ENCODE measurements at regions not wholly inside any gene's neighbourhood (a gene's known extent, or its start where the extent isn't known, plus 50 kb on each side); places are given as distances from the start of the nearest gene placed in this dataset.
"Not testable (repeated sequence)": the region's sequence is repeated elsewhere in the genome, so short reads cannot be mapped to it uniquely, and the experiment has no call there.

- intact Hi-C loops (cut with DNase I; ENCODE audit: low total_unique reads) (no loop called here), in situ Hi-C loops (cut with MboI; ENCODE audit: low sequenced_read_pairs in 4 of 4) (no loop called here)
- no peaks in the 10 kb centered on the region for H3K27me3 ChIP-seq
- H3K4me3 ChIP-seq, result no peak overlapping the region
- DNase-seq, result no peak
- H3K27ac ChIP-seq, result no peak overlapping the region
- no peak for ATAC-seq
- no peaks in the 10 kb centered on the region for H3K9me3 ChIP-seq
- TF ChIP-seq POLR2A (IDR thresholded peaks at IDR 0.05), result no peak
- no peak for TF ChIP-seq CTCF (IDR thresholded peaks at IDR 0.05 in 4 of 5, conservative IDR thresholded peaks at IDR 0.05 in 1 of 5)
- H3K4me1 ChIP-seq, result no peaks in the 10 kb centered on the region
- H3K36me3 ChIP-seq, result no peaks in the 10 kb centered on the region
Observed at GRCh38 chr10:80829151-80829550, 291.4 kb downstream of the SH2D4B start.

- Histone ChIP-seq H3K4me1 (no peaks in the 10 kb centered on the region), H3K36me3 (no peaks in the 10 kb centered on the region), H3K27ac (no peak overlapping the region), H3K27me3 (no peaks in the 10 kb centered on the region), H3K4me3 (no peak overlapping the region), H3K9me3 (no peaks in the 10 kb centered on the region)
- intact Hi-C loops (cut with DNase I; ENCODE audit: low total_unique reads) (no loop called here), in situ Hi-C loops (cut with MboI; ENCODE audit: low sequenced_read_pairs in 4 of 4) (no loop called here)
- no peak for TF ChIP-seq CTCF (IDR thresholded peaks at IDR 0.05 in 4 of 5, conservative IDR thresholded peaks at IDR 0.05 in 1 of 5)
- TF ChIP-seq POLR2A (IDR thresholded peaks at IDR 0.05), result no peak
- ATAC-seq, result no peak
- DNase-seq, result no peak
Observed at GRCh38 chr10:80829562-80829961, 291.9 kb downstream of the SH2D4B start.

GRCh38 chr10:80832693-80833092 is 295.0 kb downstream of the SH2D4B start:
- H3K4me3 ChIP-seq; H3K4me1 ChIP-seq; DNase-seq; ATAC-seq; in situ Hi-C loops (cut with MboI; ENCODE audit: low sequenced_read_pairs in 4 of 4); H3K27ac ChIP-seq; H3K9me3 ChIP-seq; H3K27me3 ChIP-seq; intact Hi-C loops (cut with DNase I; ENCODE audit: low total_unique reads); H3K36me3 ChIP-seq: not testable (repeated sequence)

- Histone ChIP-seq H3K36me3 (no peaks in the 10 kb centered on the region), H3K9me3 (no peaks in the 10 kb centered on the region), H3K27me3 (no peaks in the 10 kb centered on the region), H3K27ac (no peak overlapping the region), H3K4me1 (no peaks in the 10 kb centered on the region), H3K4me3 (no peak overlapping the region)
- intact Hi-C loops (cut with DNase I; ENCODE audit: low total_unique reads) (no loop called here), in situ Hi-C loops (cut with MboI; ENCODE audit: low sequenced_read_pairs in 4 of 4) (no loop called here)
- DNase-seq (no peak), ATAC-seq (no peak)
- no peak for TF ChIP-seq POLR2A (IDR thresholded peaks at IDR 0.05)
- TF ChIP-seq CTCF (IDR thresholded peaks at IDR 0.05 in 4 of 5, conservative IDR thresholded peaks at IDR 0.05 in 1 of 5), result no peak
Observed at GRCh38 chr10:80855348-80855971, 317.8 kb downstream of the SH2D4B start.

GRCh38 chr10:80856186-80856585 is 318.5 kb downstream of the SH2D4B start:
- H3K9me3 ChIP-seq, result no peaks in the 10 kb centered on the region
- no peak overlapping the region for H3K27ac ChIP-seq
- no peak for TF ChIP-seq CTCF (IDR thresholded peaks at IDR 0.05 in 4 of 5, conservative IDR thresholded peaks at IDR 0.05 in 1 of 5)
- no peak for TF ChIP-seq POLR2A (IDR thresholded peaks at IDR 0.05)
- in situ Hi-C loops (cut with MboI; ENCODE audit: low sequenced_read_pairs in 4 of 4) (no loop called here), intact Hi-C loops (cut with DNase I; ENCODE audit: low total_unique reads) (no loop called here)
- H3K4me3 ChIP-seq, result no peak overlapping the region
- H3K36me3 ChIP-seq, result no peaks in the 10 kb centered on the region
- H3K27me3 ChIP-seq, result no peaks in the 10 kb centered on the region
- DNase-seq, result no peak
- H3K4me1 ChIP-seq, result no peaks in the 10 kb centered on the region
- ATAC-seq, result no peak

- H3K27me3 ChIP-seq; DNase-seq; H3K4me1 ChIP-seq; H3K9me3 ChIP-seq; H3K36me3 ChIP-seq; H3K4me3 ChIP-seq; intact Hi-C loops (cut with DNase I; ENCODE audit: low total_unique reads); ATAC-seq; H3K27ac ChIP-seq; in situ Hi-C loops (cut with MboI; ENCODE audit: low sequenced_read_pairs in 4 of 4): not testable (repeated sequence)
Observed at GRCh38 chr10:80859279-80859678, 321.6 kb downstream of the SH2D4B start.
